ENCODE measurements at regions not wholly inside any gene's neighbourhood (a gene's known extent, or its start where the extent isn't known, plus 50 kb on each side); places are given as distances from the start of the nearest gene placed in this dataset.
A peak's percentile ranks its signal among the peaks of the same experiment; 100 is the strongest.

DNA sequence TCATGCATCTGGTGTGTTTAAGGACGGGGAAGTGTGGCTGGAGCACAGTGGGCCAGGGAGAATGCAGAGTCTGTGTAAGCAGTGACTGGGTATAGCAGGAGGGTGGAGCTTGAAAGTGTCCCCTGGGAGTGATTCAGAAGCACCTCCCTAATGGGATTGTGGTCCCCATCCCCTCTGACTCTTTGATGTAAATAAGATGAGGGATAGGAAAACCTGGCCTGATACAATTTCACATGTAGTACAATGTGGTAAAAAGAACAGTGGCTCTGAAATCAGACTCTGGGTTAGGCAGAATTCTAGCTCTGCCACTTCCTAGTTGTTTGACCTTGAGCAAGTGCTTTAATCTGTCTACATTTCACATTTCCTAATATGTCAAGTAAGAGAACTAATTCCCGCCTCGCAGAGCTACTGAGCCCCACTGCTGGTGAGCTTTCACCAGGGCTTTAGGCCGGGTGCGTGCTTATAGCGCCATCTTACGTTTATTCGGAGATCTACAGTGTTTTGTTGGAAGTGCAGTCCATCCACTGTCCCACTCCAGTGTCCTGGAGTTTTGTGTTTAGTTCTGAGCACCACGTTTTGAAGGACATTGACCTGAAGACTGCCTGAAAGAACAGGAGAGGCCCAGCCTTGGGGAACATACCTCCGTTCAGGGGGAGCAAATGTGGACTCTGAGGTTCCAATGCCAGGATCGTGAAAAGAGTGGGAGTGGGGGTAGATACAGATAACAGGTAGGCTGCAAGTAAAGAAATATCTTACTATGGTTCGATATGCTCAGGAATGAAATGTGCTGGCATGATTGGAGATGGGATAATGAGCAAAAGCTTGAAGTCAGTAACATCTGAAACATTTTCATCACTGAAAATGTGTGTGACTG lies 51.2 kb upstream of the TESK1 start:
- DNase-seq (ENCODE audit: insufficient read length, low spot score) (peak; percentile 63), FAIRE-seq (peak; percentile 11)

DNA sequence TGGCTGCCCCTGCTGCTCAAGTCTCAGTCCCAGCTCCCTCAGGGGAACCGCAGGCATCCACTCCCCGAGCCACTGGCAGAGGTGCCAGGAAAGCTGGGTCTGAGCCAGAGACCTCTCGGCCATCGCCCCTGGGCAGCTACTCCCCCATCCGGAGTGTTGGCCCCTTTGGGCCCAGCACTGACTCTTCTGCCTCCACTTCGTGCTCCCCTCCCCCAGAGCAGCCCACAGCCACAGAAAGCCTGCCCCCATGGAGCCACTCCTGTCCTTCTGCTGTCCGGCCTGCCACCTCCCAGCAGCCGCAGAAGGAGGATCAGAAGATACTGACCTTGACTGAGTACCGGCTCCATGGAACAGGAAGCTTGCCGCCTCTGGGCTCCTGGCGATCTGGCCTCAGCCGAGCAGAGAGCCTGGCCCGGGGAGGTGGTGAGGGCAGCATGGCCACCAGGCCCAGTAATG lies 49.8 kb upstream of the TESK1 start:
- DNase-seq (ENCODE audit: insufficient read length, low spot score), result no peak
- TF ChIP-seq, protein P1, sequence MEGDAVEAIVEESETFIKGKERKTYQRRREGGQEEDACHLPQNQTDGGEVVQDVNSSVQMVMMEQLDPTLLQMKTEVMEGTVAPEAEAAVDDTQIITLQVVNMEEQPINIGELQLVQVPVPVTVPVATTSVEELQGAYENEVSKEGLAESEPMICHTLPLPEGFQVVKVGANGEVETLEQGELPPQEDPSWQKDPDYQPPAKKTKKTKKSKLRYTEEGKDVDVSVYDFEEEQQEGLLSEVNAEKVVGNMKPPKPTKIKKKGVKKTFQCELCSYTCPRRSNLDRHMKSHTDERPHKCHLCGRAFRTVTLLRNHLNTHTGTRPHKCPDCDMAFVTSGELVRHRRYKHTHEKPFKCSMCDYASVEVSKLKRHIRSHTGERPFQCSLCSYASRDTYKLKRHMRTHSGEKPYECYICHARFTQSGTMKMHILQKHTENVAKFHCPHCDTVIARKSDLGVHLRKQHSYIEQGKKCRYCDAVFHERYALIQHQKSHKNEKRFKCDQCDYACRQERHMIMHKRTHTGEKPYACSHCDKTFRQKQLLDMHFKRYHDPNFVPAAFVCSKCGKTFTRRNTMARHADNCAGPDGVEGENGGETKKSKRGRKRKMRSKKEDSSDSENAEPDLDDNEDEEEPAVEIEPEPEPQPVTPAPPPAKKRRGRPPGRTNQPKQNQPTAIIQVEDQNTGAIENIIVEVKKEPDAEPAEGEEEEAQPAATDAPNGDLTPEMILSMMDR (IDR thresholded peaks at IDR 0.05; ENCODE audit: insufficient read depth, missing control alignments), result no peak
- no peak for FAIRE-seq

More for the DNA sequence above, 51.2 kb upstream of the TESK1 start:
- TF ChIP-seq, protein P1 (IDR thresholded peaks at IDR 0.05; ENCODE audit: insufficient read depth, missing control alignments), result peak; percentile 82
